ENCODE measurements at regions not wholly inside any gene's neighbourhood (a gene's known extent, or its start where the extent isn't known, plus 50 kb on each side); places are given as distances from the start of the nearest gene placed in this dataset.

GRCh38 chr14:34007902-34008301, 57.0 kb upstream of the EGLN3 start:
- no peak for DNase-seq

- DNase-seq = no peak
Observed at GRCh38 chr14:34005901-34006300, 55.0 kb upstream of the EGLN3 start.

- no peak for DNase-seq
Observed at GRCh38 chr14:34004881-34005280, 54.0 kb upstream of the EGLN3 start.

- DNase-seq = no peak
Observed at GRCh38 chr14:34003691-34004090, 52.8 kb upstream of the EGLN3 start.

- no peak for DNase-seq
Observed at GRCh38 chr14:34003082-34003668, 52.3 kb upstream of the EGLN3 start.
